ENCODE measurements at regions not wholly inside any gene's neighbourhood (a gene's known extent, or its start where the extent isn't known, plus 50 kb on each side); places are given as distances from the start of the nearest gene placed in this dataset.

DNA sequence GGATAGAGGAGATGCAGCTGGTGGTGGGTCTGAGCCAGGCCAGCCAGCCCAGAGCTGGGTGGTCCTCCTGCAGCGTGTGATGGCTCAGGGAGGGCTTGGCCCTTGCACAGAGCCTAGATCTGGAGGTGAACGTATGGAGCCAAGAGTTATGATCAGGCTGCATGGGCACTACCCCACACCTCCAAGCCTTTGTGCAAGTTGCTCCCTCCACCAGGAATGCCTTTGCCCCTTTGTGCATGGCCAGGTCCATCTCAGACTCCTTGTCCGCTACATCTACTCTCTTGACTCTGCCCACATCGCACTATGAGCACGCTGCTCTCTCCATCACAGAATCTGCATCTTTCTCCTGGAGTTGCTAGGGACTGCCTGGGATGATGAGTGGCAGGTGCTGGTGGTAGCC, 895.7 kb downstream of the TBC1D22A start:
- DNase-seq (ENCODE audit: low read depth) (no peak), FAIRE-seq (peak; percentile 62)
- Histone ChIP-seq H3K36me3 (ENCODE audit: control insufficient read depth, insufficient read depth, low read length) (no peaks in the 10 kb centered on the region), H3K4me3 (ENCODE audit: low read depth, low read length) (no peak overlapping the region), H3K27me3 (ENCODE audit: control insufficient read depth, insufficient read depth, low read length) (no peaks in the 10 kb centered on the region)
- TF ChIP-seq, protein P1, sequence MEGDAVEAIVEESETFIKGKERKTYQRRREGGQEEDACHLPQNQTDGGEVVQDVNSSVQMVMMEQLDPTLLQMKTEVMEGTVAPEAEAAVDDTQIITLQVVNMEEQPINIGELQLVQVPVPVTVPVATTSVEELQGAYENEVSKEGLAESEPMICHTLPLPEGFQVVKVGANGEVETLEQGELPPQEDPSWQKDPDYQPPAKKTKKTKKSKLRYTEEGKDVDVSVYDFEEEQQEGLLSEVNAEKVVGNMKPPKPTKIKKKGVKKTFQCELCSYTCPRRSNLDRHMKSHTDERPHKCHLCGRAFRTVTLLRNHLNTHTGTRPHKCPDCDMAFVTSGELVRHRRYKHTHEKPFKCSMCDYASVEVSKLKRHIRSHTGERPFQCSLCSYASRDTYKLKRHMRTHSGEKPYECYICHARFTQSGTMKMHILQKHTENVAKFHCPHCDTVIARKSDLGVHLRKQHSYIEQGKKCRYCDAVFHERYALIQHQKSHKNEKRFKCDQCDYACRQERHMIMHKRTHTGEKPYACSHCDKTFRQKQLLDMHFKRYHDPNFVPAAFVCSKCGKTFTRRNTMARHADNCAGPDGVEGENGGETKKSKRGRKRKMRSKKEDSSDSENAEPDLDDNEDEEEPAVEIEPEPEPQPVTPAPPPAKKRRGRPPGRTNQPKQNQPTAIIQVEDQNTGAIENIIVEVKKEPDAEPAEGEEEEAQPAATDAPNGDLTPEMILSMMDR (IDR thresholded peaks at IDR 0.05; ENCODE audit: insufficient read depth, low read length, severe bottlenecking): no peak

DNA sequence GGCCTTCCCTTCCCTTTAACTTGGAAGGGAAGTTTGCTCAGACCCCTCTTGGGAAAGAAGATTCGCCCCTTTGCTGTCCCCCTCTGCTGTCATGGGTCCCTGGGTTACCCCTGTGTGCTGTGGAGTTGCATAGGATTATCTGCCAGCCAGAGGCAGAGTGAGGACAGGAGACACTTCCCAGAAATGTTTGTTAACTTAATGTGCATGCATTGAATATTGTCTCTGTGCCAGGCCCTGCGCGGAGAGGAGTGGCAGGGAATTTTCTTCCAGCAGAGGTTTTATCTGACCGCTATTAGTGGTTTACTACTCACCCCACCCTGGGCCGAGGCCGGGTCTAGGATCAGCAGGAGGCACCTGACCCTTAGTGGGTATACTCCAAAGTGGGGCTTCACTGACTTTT, 894.8 kb downstream of the TBC1D22A start:
- no peak for FAIRE-seq

DNA sequence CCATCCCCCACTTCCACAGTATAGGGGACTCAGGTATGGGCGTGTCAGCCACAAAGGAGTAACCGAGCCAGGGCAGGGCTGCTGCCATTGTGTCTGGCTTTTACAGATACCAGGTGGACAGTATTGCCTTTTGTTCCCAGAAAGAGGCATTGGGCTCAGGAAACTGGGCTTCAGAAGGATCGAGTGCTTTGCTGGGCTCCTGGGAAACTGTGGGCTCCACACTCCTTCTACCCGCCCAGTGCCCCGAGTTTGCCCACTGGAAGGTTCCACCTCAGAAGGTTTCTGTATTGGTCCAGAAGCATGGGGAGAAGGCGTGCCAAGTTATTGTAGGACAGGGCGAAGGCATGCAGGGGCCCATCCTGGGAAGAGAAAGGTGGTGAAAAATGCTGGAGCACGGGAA, 894.4 kb downstream of the TBC1D22A start:
- Histone ChIP-seq H3K27me3 (ENCODE audit: control insufficient read depth, insufficient read depth, low read length) (no peaks in the 10 kb centered on the region), H3K4me3 (ENCODE audit: low read depth, low read length) (no peak overlapping the region), H3K36me3 (ENCODE audit: control insufficient read depth, insufficient read depth, low read length) (no peaks in the 10 kb centered on the region)
- no peak for FAIRE-seq
- TF ChIP-seq, protein P1 (IDR thresholded peaks at IDR 0.05; ENCODE audit: insufficient read depth, low read length, severe bottlenecking): no peak
- DNase-seq (ENCODE audit: low read depth): no peak

More for the DNA sequence above, 894.8 kb downstream of the TBC1D22A start:
- Histone ChIP-seq H3K27me3 (ENCODE audit: control insufficient read depth, insufficient read depth, low read length) (no peaks in the 10 kb centered on the region), H3K4me3 (ENCODE audit: low read depth, low read length) (no peak overlapping the region), H3K36me3 (ENCODE audit: control insufficient read depth, insufficient read depth, low read length) (no peaks in the 10 kb centered on the region)
- TF ChIP-seq, protein P1 (IDR thresholded peaks at IDR 0.05; ENCODE audit: insufficient read depth, low read length, severe bottlenecking): no peak
- no peak for DNase-seq (ENCODE audit: low read depth)

DNA sequence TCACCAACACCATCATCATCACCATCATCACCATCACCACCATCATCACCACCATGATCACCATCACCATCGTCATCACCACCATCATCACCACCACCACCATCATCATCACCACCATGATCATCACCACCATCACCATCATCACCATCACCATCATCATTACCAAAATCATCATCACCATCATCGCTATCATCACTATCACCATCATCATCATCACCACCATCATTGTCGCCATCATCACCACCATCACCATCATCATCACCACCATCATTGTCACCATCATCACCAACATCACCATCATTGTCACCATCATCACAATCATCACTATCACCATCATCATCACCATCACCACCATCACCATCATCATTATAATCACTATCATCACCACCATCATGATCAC, 893.5 kb downstream of the TBC1D22A start:
- Histone ChIP-seq H3K36me3 (ENCODE audit: control insufficient read depth, insufficient read depth, low read length) (no peaks in the 10 kb centered on the region), H3K4me3 (ENCODE audit: low read depth, low read length) (no peak overlapping the region), H3K27me3 (ENCODE audit: control insufficient read depth, insufficient read depth, low read length) (no peaks in the 10 kb centered on the region)
- TF ChIP-seq, protein P1 (IDR thresholded peaks at IDR 0.05; ENCODE audit: insufficient read depth, low read length, severe bottlenecking): no peak
- DNase-seq (ENCODE audit: low read depth) (no peak), FAIRE-seq (peak; percentile 60)

DNA sequence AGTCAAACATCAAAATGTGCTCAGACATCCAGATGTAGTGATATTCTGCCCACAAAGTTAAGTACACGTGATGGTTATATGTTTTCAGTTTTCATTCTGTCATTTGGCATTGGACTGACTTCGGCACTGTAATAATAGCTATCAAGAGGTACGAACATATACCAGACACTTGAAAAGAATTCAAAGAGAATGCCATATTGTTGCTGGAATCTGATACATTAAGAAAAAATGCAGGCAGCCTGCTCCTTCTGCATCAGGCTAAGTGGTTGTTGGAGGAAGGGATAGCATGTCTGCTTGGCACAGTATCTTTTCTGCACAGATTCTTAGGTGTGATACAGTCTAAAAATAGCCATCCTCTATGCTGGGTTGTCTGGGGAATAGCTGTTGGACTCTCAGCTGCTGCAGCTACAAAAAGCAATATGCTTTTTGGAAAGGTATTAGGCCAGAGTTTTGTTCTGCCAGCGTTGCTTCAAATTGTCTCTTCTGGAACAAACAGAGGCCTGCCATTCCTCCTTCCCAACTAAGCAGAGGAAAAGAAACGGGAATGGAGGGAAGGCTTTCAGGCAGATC, 892.6 kb downstream of the TBC1D22A start:
- TF ChIP-seq, protein P1 (IDR thresholded peaks at IDR 0.05; ENCODE audit: insufficient read depth, low read length, severe bottlenecking): no peak
- FAIRE-seq (no peak), DNase-seq (ENCODE audit: low read depth) (no peak)
- Histone ChIP-seq H3K36me3 (ENCODE audit: control insufficient read depth, insufficient read depth, low read length) (no peaks in the 10 kb centered on the region), H3K4me3 (ENCODE audit: low read depth, low read length) (no peak overlapping the region), H3K27me3 (ENCODE audit: control insufficient read depth, insufficient read depth, low read length) (no peaks in the 10 kb centered on the region)

DNA sequence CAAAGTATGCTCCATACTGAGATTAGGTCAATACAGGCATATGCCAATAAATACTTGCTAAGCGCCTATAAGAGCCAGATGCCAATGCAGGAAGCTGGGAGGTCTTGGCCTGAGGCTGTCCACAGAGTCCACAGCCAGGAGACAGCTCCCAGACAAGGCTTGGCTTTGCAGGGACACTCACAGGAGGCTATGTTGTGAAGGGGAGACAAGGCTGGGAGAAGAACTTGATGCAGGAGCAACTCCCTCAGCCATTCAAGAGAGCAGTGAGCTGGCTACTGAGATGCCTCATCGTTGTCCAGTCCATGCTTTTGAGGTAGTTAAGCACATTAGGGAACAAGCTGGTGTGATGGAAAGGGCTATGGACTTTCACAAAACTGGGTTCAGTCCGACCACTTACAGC, 891.5 kb downstream of the TBC1D22A start:
- TF ChIP-seq, protein P1 (IDR thresholded peaks at IDR 0.05; ENCODE audit: insufficient read depth, low read length, severe bottlenecking): no peak
- no peak for FAIRE-seq
- no peaks in the 10 kb centered on the region for H3K27me3 ChIP-seq (ENCODE audit: control insufficient read depth, insufficient read depth, low read length)
- H3K4me3 ChIP-seq (ENCODE audit: low read depth, low read length): no peak overlapping the region
- no peaks in the 10 kb centered on the region for H3K36me3 ChIP-seq (ENCODE audit: control insufficient read depth, insufficient read depth, low read length)
- no peak for DNase-seq (ENCODE audit: low read depth)

Measured in bronchial epithelial cell (primary cell).